Prostate gland (tissue), 2 donors: ENCODE measurements at regions not wholly inside any gene's neighbourhood (a gene's known extent, or its start where the extent isn't known, plus 50 kb on each side); places are given as distances from the start of the nearest gene placed in this dataset.

Experiments
- POLR2AphosphoS5 ChIP-seq: sonication (generic); formaldehyde crosslinking; IDR thresholded peaks from one replicate; pipeline ENCODE4 v1.6.1; 2017; ENCODE audit warnings: antibody characterized with exemption
- TF ChIP-seq, protein P1 (sequence below), 4 experiments: fragments of 200-600 bp in 2 of 4; fragments of 450-650 bp in 2 of 4; sonication (generic) in 2 of 4; IDR thresholded peaks; 1 replicate in 3 of 4; 2 replicates in 1 of 4; pipeline ENCODE4 v1.5.1; 2016 to 2019; ENCODE audit warnings: antibody characterized with exemption in 4 of 4, mild to moderate bottlenecking in 2 of 4, moderate library complexity in 2 of 4

DNA sequence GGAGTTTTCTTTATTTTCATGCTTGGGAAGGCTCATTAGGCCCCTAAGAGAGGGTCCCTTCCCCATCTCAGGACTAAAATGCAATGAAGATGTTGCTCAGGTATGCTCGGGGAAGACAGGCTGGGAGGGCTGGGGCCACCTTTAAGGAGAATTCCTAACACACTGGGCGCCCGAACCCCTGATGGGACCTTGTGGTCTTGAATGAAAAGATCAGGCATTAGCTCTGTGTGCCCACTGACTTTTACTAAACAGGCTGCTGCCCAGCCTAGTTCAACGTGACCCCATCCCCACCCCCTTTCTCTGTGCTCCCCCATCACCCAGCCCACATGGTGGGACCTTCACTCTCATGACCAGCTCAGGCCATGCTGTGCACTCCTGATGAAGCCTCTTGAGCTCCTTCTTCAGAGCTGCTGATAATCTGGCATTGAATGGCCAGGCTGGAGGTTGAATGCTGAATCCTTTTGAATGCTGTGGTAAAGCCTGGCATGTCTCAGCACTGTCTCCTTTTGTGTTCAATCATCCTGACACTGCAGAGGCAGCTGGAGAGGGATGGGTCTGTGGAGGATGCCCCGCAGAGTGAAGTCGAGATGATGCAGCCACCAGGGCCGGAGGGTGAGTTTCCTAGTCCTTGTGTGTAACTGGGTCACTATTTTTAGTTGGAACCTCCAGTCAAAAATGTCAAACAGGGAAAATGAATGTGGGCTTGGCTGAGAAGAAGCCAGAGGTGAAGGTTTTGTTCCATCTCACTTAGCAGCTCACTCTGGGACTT, 209.1 kb downstream of the UQCRFS1 start:
- TF ChIP-seq, protein P1, sequence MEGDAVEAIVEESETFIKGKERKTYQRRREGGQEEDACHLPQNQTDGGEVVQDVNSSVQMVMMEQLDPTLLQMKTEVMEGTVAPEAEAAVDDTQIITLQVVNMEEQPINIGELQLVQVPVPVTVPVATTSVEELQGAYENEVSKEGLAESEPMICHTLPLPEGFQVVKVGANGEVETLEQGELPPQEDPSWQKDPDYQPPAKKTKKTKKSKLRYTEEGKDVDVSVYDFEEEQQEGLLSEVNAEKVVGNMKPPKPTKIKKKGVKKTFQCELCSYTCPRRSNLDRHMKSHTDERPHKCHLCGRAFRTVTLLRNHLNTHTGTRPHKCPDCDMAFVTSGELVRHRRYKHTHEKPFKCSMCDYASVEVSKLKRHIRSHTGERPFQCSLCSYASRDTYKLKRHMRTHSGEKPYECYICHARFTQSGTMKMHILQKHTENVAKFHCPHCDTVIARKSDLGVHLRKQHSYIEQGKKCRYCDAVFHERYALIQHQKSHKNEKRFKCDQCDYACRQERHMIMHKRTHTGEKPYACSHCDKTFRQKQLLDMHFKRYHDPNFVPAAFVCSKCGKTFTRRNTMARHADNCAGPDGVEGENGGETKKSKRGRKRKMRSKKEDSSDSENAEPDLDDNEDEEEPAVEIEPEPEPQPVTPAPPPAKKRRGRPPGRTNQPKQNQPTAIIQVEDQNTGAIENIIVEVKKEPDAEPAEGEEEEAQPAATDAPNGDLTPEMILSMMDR (IDR thresholded peaks at IDR 0.05): no peak
- no peak for TF ChIP-seq POLR2AphosphoS5
